ENCODE measurements at regions not wholly inside any gene's neighbourhood (a gene's known extent, or its start where the extent isn't known, plus 50 kb on each side); places are given as distances from the start of the nearest gene placed in this dataset.

GRCh38 chr9:4416467-4416866 is 73.8 kb upstream of the SLC1A1 start:
- CTCF ChIA-PET, result no interaction called here

DNA sequence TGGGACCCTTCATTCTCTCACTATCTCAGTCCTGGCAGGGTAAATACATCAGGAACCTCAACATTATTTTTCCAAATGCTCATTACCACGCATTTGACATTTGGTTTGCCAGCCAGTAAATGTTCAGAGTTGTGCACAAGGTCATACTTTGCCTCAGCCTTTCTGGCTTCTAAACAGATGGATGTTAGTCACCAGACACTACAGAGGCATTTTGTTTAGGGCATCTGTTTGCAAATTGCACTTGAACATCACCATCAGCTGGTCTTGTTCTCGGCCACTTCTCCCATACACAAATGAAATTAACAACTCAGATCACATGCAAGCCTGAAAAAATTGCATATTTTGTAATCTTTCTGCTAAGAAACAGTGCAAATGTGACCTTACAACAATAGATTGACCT is 75.0 kb upstream of the SLC1A1 start:
- 7% methylated on average over 2 of the region's 2 CpGs for WGBS (ENCODE audit: missing lambda C conversion rate)
- Histone ChIP-seq H3K27ac (no peak overlapping the region), H3K9me3 (no peaks in the 10 kb centered on the region), H3K4me3 (no peak overlapping the region), H3K4me2 (no peak overlapping the region), H3K4me1 (no peaks in the 10 kb centered on the region)
- ChIA-PET CTCF (no interaction called here), POLR2A (no interaction called here)
- TF ChIP-seq ZC3H11A (IDR thresholded peaks at IDR 0.05) (no peak), HOXB5 (CRISPR knock-in tag; IDR thresholded peaks at IDR 0.05) (no peak), CBX8 (IDR thresholded peaks at IDR 0.05) (no peak), POLR2A (IDR thresholded peaks at IDR 0.05; ENCODE audit: low read length) (no peak), KDM5A (IDR thresholded peaks at IDR 0.05) (no peak), HEYL (CRISPR knock-in tag; IDR thresholded peaks at IDR 0.05) (no peak), FOSL2 (IDR thresholded peaks at IDR 0.05) (no peak), FOSL2 (CRISPR knock-in tag; IDR thresholded peaks at IDR 0.05) (no peak), KDM1A (IDR thresholded peaks at IDR 0.05; ENCODE audit: low read depth) (no peak), CHD4 (IDR thresholded peaks at IDR 0.05; ENCODE audit: borderline replicate concordance) (no peak), MAZ (IDR thresholded peaks at IDR 0.05; ENCODE audit: borderline replicate concordance, low read depth, low read length) (no peak), MAFK (IDR thresholded peaks at IDR 0.05; ENCODE audit: partially characterized antibody) (no peak), SMC3 (IDR thresholded peaks at IDR 0.05) (no peak)
- DNase-seq (ENCODE audit: low read depth in 1 of 2, low spot score in 1 of 2) (no peak), FAIRE-seq (no peak), ATAC-seq (no peak)

More at GRCh38 chr9:4416467-4416866, 73.8 kb upstream of the SLC1A1 start:
- ATAC-seq (no peak), DNase-seq (ENCODE audit: low read depth in 1 of 2, low spot score in 1 of 2) (no peak), FAIRE-seq (no peak)
- 43% methylated on average over 1 of the region's 1 CpG for WGBS (ENCODE audit: missing lambda C conversion rate)
- H3K4me2 ChIP-seq, result no peak overlapping the region
- H3K9me3 ChIP-seq, result no peaks in the 10 kb centered on the region
- no peak overlapping the region for H3K27ac ChIP-seq
- H3K4me3 ChIP-seq, result no peak overlapping the region
- no peak for TF ChIP-seq MYC (IDR thresholded peaks at IDR 0.05; ENCODE audit: borderline replicate concordance, low read length)
- TF ChIP-seq KDM1A (IDR thresholded peaks at IDR 0.05; ENCODE audit: low read depth), result no peak
- no peak for TF ChIP-seq GATA3 (IDR thresholded peaks at IDR 0.05; ENCODE audit: borderline replicate concordance)
- TF ChIP-seq RAD21 (conservative IDR thresholded peaks at IDR 0.05 in 1 of 2, IDR thresholded peaks at IDR 0.05 in 1 of 2), result no peak
- no peak for TF ChIP-seq RARB (CRISPR knock-in tag; IDR thresholded peaks at IDR 0.05)
- TF ChIP-seq, protein P1, sequence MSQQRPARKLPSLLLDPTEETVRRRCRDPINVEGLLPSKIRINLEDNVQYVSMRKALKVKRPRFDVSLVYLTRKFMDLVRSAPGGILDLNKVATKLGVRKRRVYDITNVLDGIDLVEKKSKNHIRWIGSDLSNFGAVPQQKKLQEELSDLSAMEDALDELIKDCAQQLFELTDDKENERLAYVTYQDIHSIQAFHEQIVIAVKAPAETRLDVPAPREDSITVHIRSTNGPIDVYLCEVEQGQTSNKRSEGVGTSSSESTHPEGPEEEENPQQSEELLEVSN (IDR thresholded peaks at IDR 0.05; ENCODE audit: borderline replicate concordance, low read depth), result no peak
- TF ChIP-seq, protein P2, sequence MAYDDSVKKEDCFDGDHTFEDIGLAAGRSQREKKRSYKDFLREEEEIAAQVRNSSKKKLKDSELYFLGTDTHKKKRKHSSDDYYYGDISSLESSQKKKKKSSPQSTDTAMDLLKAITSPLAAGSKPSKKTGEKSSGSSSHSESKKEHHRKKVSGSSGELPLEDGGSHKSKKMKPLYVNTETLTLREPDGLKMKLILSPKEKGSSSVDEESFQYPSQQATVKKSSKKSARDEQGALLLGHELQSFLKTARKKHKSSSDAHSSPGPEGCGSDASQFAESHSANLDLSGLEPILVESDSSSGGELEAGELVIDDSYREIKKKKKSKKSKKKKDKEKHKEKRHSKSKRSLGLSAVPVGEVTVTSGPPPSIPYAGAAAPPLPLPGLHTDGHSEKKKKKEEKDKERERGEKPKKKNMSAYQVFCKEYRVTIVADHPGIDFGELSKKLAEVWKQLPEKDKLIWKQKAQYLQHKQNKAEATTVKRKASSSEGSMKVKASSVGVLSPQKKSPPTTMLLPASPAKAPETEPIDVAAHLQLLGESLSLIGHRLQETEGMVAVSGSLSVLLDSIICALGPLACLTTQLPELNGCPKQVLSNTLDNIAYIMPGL (CRISPR knock-in tag; IDR thresholded peaks at IDR 0.05; ENCODE audit: borderline replicate concordance), result no peak
- no peak for TF ChIP-seq NR3C1 (IDR thresholded peaks at IDR 0.05)
- TF ChIP-seq NPAS2 (CRISPR knock-in tag; IDR thresholded peaks at IDR 0.05; ENCODE audit: borderline replicate concordance), result no peak
- no peak for TF ChIP-seq CBX2 (IDR thresholded peaks at IDR 0.05; ENCODE audit: borderline replicate concordance, low read depth)
- TF ChIP-seq JUNB (IDR thresholded peaks at IDR 0.05), result no peak
- no peak for TF ChIP-seq ESRRA (IDR thresholded peaks at IDR 0.05; ENCODE audit: borderline replicate concordance, low read length)
- no peak for TF ChIP-seq ZC3H11A (IDR thresholded peaks at IDR 0.05)
- no peak for TF ChIP-seq RFX5 (IDR thresholded peaks at IDR 0.05)
- POLR2A ChIA-PET, result no interaction called here
- H3K4me1 ChIP-seq, result no peaks in the 10 kb centered on the region

DNA sequence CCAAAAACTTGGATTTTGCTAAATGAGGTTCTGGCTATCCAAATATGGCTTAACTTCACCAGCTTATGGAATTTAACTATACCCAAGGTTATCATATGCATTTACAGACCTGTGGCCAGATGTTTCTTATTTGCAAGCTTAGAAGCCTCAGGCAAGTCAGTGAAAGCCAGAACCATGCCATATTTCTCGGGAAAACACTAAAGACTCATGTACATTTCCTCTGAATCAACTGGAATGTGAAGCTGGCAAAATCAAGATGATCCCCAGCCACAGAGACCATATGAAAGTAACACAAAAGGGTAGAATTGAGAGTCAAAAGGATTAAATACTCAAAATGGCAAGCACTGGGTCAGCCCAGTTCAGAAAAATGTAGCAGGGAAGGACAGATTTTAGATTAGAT is 76.4 kb upstream of the SLC1A1 start:
- H3K4me2 ChIP-seq, result no peak overlapping the region
- no peak overlapping the region for H3K27ac ChIP-seq
- no peaks in the 10 kb centered on the region for H3K4me1 ChIP-seq
- no peak overlapping the region for H3K4me3 ChIP-seq
- 5% methylated on average over 1 of the region's 1 CpG for WGBS (ENCODE audit: missing lambda C conversion rate)
- ATAC-seq, result no peak
- DNase-seq (ENCODE audit: low read depth in 1 of 2, low spot score in 1 of 2), result no peak
- POLR2A ChIA-PET, result no interaction called here
- no peaks in the 10 kb centered on the region for H3K9me3 ChIP-seq
- FAIRE-seq, result no peak
- CTCF ChIA-PET, result no interaction called here
- TF ChIP-seq ZC3H11A (IDR thresholded peaks at IDR 0.05) (no peak), USF2 (IDR thresholded peaks at IDR 0.05) (no peak), CTCF (IDR thresholded peaks at IDR 0.05) (no peak), GATA3 (IDR thresholded peaks at IDR 0.05; ENCODE audit: borderline replicate concordance) (no peak), RCOR1 (IDR thresholded peaks at IDR 0.05; ENCODE audit: low read depth, low read length) (no peak), HDAC2 (IDR thresholded peaks at IDR 0.05) (no peak), HOXA7 (CRISPR knock-in tag; IDR thresholded peaks at IDR 0.05) (no peak), ELK1 (IDR thresholded peaks at IDR 0.05; ENCODE audit: low read depth, low read length) (no peak), HOXB13 (CRISPR knock-in tag; IDR thresholded peaks at IDR 0.05; ENCODE audit: low read depth) (no peak)
